ENCODE measurements at regions not wholly inside any gene's neighbourhood (a gene's known extent, or its start where the extent isn't known, plus 50 kb on each side); places are given as distances from the start of the nearest gene placed in this dataset.

- Histone ChIP-seq H3K36me3 (replicated peaks) (no peaks in the 10 kb centered on the region), H3K27me3 (replicated peaks) (no peaks in the 10 kb centered on the region), H3K27ac (no peak overlapping the region), H3K4me3 (ENCODE audit: low read depth, low read length) (no peak overlapping the region)
- TF ChIP-seq CTCF (IDR thresholded peaks at IDR 0.05; ENCODE audit: low read depth, low read length, missing control alignments): no peak
- no peak for DNase-seq
- in situ Hi-C loops (cut with HindIII; ENCODE audit: low pct_ligation_motif_present, low sequenced_read_pairs): no loop called here
These were observed 112.6 kb downstream of the TMA16 start for GRCh38 chr4:163606896-163607691.

- DNase-seq: no peak
- H3K27ac ChIP-seq: no peak overlapping the region
- H3K4me3 ChIP-seq (ENCODE audit: low read depth, low read length): no peak overlapping the region
- no peaks in the 10 kb centered on the region for H3K36me3 ChIP-seq (replicated peaks)
- TF ChIP-seq CTCF (IDR thresholded peaks at IDR 0.05; ENCODE audit: low read depth, low read length, missing control alignments): no peak
- in situ Hi-C loops (cut with HindIII; ENCODE audit: low pct_ligation_motif_present, low sequenced_read_pairs): no loop called here
- no peaks in the 10 kb centered on the region for H3K27me3 ChIP-seq (replicated peaks)
These were observed 114.5 kb downstream of the TMA16 start for GRCh38 chr4:163609019-163609418.

DNA sequence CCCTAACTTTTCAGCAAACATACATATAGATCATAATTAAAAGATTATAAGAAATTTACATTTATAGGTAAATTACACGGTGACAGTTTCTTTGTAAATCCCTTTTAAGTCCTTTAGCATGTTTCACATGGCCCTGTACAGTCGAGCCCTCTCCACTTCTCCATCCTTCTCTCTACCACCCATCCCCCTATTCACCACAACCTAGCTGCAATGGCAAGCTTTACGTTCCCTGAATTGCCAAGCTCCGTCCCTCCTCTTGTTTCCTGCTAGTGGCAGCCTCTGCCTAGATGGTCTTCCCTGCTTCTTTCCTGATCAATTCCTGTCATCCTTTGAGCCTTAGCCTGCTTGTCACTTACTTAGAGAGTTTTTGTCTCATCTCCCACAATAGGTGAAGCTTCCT, 116.2 kb downstream of the TMA16 start:
- in situ Hi-C loops (cut with HindIII; ENCODE audit: low pct_ligation_motif_present, low sequenced_read_pairs): no loop called here
- no peak for DNase-seq

GRCh38 chr4:163611182-163611581, 116.7 kb downstream of the TMA16 start:
- DNase-seq: no peak
- no peak overlapping the region for H3K27ac ChIP-seq
- in situ Hi-C loops (cut with HindIII; ENCODE audit: low pct_ligation_motif_present, low sequenced_read_pairs): no loop called here
- no peaks in the 10 kb centered on the region for H3K27me3 ChIP-seq (replicated peaks)
- no peak for TF ChIP-seq CTCF (IDR thresholded peaks at IDR 0.05; ENCODE audit: low read depth, low read length, missing control alignments)
- no peak overlapping the region for H3K4me3 ChIP-seq (ENCODE audit: low read depth, low read length)
- no peaks in the 10 kb centered on the region for H3K36me3 ChIP-seq (replicated peaks)

More for the DNA sequence above, 116.2 kb downstream of the TMA16 start:
- Histone ChIP-seq H3K27ac (no peak overlapping the region), H3K36me3 (replicated peaks) (no peaks in the 10 kb centered on the region), H3K4me3 (ENCODE audit: low read depth, low read length) (no peak overlapping the region), H3K27me3 (replicated peaks) (no peaks in the 10 kb centered on the region)
- TF ChIP-seq CTCF (IDR thresholded peaks at IDR 0.05; ENCODE audit: low read depth, low read length, missing control alignments): no peak

GRCh38 chr4:163611784-163612445, 117.4 kb downstream of the TMA16 start:
- no peak overlapping the region for H3K27ac ChIP-seq
- H3K27me3 ChIP-seq (replicated peaks): no peaks in the 10 kb centered on the region
- no peak for DNase-seq
- no peak overlapping the region for H3K4me3 ChIP-seq (ENCODE audit: low read depth, low read length)
- TF ChIP-seq CTCF (IDR thresholded peaks at IDR 0.05; ENCODE audit: low read depth, low read length, missing control alignments): no peak
- no peaks in the 10 kb centered on the region for H3K36me3 ChIP-seq (replicated peaks)
- in situ Hi-C loops (cut with HindIII; ENCODE audit: low pct_ligation_motif_present, low sequenced_read_pairs): no loop called here
